WI38 (cell line): ENCODE measurements at regions not wholly inside any gene's neighbourhood (a gene's known extent, or its start where the extent isn't known, plus 50 kb on each side); places are given as distances from the start of the nearest gene placed in this dataset.

Source experiments
- H3K4me3 ChIP-seq: 2 replicates; pipeline ENCODE4 v1.5.1; 2011; ENCODE audit warnings: low read depth, mild to moderate bottlenecking, control low read depth, low read length
- CTCF ChIP-seq: IDR thresholded peaks from 2 replicates; pipeline ENCODE4 v1.5.1; 2012; ENCODE audit warnings: low read depth, mild to moderate bottlenecking, control low read depth, low read length

- TF ChIP-seq CTCF, result no peak
- H3K4me3 ChIP-seq, result no peak overlapping the region
These were observed 62.9 kb downstream of the MID1IP1 start for GRCh38 chrX:38864165-38864564.

- TF ChIP-seq CTCF, result no peak
- H3K4me3 ChIP-seq, result no peak overlapping the region
These were observed 67.1 kb downstream of the MID1IP1 start for GRCh38 chrX:38868321-38868720.

- no peak for TF ChIP-seq CTCF
- no peak overlapping the region for H3K4me3 ChIP-seq
These were observed 67.7 kb downstream of the MID1IP1 start for GRCh38 chrX:38868941-38869401.

- no peak for TF ChIP-seq CTCF
- no peak overlapping the region for H3K4me3 ChIP-seq
These were observed 69.2 kb downstream of the MID1IP1 start for GRCh38 chrX:38870361-38870895.

GRCh38 chrX:38871129-38872029, 70.1 kb downstream of the MID1IP1 start:
- no peak for TF ChIP-seq CTCF
- H3K4me3 ChIP-seq, result no peak overlapping the region

GRCh38 chrX:38877366-38877765, 76.1 kb downstream of the MID1IP1 start:
- TF ChIP-seq CTCF, result no peak
- no peak overlapping the region for H3K4me3 ChIP-seq
